Head of caudate nucleus (tissue), 42 donors: ENCODE measurements at regions not wholly inside any gene's neighbourhood (a gene's known extent, or its start where the extent isn't known, plus 50 kb on each side); places are given as distances from the start of the nearest gene placed in this dataset.
"Not testable (repeated sequence)": the region's sequence is repeated elsewhere in the genome, so short reads cannot be mapped to it uniquely, and the experiment has no call there.

ENCODE experiments used
- DNase-seq, 42 donors: peaks; one replicate each; pipeline versions ENCODE4 v3.0.0 to v3.0.0-alpha.2; 2020 to 2021; ENCODE audit warnings: mixed read lengths in 7 of 42
- intact Hi-C: fragments of 100-400 bp; cut with DNase I; formaldehyde crosslinking; loops from one replicate; pipeline ENCODE4 v1.15.0; 2022

DNA sequence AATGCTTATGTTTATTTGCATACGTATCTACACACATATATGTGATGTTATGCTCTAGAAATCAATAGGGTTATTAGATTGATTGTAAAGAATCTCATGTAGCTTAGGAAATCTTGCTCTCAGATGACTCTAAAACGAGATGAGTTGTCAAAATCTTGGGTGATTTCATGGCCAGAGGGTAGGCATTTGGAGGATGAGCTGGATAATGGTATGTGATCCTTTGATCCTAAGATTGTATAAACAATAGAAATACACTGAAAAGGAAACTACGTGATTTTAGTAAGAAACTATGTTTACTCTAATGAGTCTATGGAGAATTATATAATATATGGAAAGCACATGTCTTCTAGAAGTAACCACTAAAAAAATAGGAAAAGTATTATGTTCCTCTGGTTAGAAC is 676.6 kb downstream of the NSUN3 start:
- intact Hi-C loops, result no loop called here
- no peak for DNase-seq

GRCh38 chr3:94758751-94759150 is 695.9 kb downstream of the NSUN3 start:
- intact Hi-C loops, result no loop called here
- DNase-seq, result no peak

DNA sequence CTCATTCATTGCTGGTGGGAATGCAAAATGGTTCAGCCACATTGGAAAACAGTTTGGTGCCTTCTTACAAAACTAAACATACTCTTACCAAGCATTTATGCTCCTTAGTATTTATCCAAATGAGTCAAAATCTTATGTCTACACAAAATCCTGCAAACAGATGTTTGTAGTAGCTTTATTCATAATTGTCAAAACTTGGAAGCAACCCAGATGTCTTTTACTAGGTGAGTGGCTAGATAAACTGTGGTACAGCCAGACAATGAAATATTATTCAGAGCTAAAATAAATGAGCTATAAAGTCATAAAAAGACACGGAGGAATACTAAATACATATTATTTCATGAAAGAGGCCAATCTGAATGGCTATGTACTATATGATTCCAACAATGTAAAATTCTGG is 709.5 kb downstream of the NSUN3 start:
- DNase-seq, result no peak
- intact Hi-C loops, result no loop called here

DNA sequence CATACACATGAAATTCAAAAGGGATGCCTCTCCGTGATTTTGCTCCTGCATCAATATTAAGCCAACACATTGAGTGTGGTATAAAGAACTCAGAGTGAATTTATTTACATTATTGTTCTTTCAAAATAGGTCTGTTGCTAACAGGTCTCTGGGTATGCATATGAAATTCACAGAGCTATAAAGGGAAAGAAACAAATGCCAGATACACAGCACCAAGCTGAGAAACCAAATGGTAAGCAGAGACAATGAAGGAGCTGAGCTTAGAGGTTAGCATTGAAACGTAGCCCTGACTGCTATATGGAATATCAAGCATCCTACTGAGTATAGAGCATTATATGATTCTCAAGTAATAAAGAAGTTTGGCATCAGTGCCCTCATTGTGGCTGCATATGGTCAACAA is 712.9 kb downstream of the NSUN3 start:
- intact Hi-C loops, result no loop called here

GRCh38 chr3:94776401-94776915 is 713.6 kb downstream of the NSUN3 start:
- no peak for DNase-seq
- intact Hi-C loops, result no loop called here

More for the DNA sequence above, 712.9 kb downstream of the NSUN3 start:
- DNase-seq, result no peak

GRCh38 chr3:94778289-94778688 is 715.4 kb downstream of the NSUN3 start:
- intact Hi-C loops, result no loop called here

GRCh38 chr3:94778814-94779494 is 716.1 kb downstream of the NSUN3 start:
- no peak for DNase-seq
- intact Hi-C loops, result no loop called here

More at GRCh38 chr3:94778289-94778688, 715.4 kb downstream of the NSUN3 start:
- no peak for DNase-seq

DNA sequence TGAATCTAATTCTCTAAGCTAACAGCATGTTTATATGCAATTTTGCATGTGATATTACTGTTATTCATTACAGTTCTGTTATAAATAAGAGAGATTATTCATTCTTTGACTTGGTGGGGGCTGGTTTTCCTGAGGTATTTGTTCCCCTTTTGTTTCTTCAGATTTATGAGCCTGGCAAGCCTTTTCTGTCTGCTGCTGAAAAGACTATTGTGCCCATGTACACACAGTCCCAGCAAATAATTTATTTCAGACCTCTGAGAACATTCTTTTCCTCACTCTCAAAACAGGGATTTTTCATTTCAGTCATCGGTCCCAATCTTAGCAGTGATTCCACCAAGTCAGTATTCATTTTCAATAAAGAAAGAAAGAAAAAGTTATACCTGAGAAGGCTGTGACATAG is 716.8 kb downstream of the NSUN3 start:
- DNase-seq, result no peak
- intact Hi-C loops, result no loop called here

DNA sequence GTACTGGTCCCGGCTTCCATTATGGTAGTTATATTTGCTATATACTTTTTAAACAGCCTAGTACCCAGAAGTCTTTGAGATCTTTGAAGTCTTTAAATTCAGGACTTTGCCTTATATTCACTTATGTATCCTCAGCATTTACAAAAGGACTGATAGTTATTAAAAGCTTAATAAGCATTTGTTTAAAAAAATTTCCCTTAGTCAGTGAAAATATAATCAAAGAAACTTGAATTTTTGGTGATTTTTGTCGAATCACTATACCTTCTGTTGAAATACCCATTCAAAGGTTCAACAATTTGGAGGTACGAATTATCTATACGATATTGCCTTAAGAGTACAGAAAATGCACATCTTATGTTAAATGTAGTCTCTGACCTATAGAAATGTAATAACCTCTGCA is 721.4 kb downstream of the NSUN3 start:
- no peak for DNase-seq
- intact Hi-C loops, result no loop called here

DNA sequence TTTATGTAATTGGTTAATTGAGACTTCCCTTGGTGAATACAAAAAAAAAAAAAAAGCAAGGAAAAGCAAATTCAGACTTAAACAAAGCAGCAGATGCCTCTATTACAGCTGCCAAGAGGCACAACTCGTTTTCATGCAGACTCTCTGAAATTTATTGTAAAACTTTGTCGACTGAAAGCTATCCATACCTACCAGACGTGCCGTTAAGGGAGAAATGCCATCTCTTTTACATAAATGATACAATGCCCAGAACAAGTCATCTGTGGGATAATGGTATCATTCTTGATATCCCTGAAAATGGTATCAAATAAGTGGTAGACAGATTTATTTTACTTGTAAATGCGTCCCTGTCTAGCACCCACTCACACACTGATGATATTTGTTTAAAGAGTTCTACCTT is 724.2 kb downstream of the NSUN3 start:
- DNase-seq, result no peak
- intact Hi-C loops, result no loop called here

GRCh38 chr3:94787734-94788270 is 724.9 kb downstream of the NSUN3 start:
- DNase-seq, result no peak
- intact Hi-C loops, result no loop called here

DNA sequence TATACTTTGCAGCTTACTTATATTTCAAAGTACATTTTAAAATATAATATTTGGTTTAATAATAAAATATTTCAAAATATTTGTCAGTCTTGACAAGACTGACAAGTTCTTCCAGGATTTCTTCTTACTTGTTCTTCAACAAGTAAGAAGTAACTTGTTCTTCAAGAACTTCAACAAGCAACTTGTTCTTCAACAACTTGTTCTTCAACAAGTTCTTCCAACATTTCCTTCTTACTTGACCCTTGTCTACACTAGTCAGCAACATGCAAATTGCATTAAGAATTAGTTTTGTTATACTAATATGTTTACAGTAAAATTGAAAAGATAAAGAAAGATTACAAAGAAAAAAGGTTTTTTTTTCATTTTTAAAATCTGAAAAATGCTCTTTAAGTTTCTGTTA is 731.7 kb downstream of the NSUN3 start:
- intact Hi-C loops, result no loop called here
- DNase-seq, result no peak

DNA sequence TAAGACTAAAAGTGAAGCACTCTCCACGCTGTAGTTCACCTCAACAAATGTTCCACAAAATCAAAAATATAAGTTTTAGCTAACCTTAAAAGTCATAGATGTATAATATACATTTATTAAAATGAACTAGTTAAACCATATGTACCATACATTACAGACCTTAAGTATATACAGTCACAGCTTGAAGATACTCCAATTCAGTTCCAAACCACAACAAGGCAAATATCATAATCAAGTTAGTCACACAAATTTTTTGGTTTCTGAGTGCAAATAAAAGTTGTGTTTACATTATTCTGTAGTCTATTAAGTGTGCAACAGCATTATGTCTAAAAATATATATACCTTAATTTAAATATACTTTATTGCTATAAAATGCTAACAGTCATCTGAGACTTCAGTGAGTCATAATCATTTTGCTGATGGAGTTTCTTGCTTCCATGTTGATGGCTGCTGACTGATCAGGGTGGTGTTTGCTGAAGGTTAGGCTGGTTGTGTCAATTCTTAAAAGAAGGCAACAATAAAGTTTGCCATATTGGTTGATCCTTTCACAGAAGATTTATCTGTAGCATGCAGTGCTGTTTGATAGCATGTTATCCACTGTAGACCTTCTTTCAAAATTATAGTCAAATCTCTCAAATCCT is 736.7 kb downstream of the NSUN3 start:
- intact Hi-C loops, result no loop called here
- no peak for DNase-seq

DNA sequence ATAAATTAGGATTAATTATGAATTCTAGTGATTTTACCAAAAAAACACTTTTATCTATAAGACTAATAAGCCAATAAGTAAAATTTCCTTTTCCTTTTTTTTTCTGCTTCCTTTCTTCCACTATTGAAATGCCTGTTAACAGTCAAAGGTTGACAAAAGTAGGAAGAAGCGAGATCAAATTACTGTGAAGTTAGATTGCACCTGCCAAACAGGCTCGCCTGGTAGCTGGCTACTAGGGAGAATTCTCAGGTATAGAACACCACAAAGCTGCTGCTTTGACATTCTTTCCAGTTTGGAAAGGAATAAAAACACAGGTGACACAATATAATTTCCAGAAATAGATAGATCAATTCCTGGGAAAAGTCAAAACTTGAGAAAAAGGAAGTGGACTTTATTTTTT is 749.0 kb downstream of the NSUN3 start:
- no peak for DNase-seq
- intact Hi-C loops, result no loop called here

DNA sequence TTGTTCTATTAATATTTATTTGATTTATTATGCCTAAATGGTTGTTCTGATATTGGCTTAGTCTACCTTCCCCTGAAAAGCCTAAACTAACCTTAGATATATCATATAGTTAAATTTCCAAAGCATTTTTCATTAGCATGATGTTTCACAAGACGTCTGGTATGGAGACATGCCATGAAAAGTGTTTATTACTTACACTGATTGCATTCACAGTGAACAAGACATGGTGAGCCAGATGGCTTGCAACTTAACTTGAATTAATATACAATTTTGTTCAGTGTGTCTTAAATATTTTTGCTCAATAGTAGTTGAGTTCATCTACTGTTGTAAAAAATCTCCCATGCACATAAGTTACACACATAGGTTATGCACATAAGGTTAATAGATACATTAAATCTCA is 758.4 kb downstream of the NSUN3 start:
- no peak for DNase-seq
- intact Hi-C loops, result no loop called here

DNA sequence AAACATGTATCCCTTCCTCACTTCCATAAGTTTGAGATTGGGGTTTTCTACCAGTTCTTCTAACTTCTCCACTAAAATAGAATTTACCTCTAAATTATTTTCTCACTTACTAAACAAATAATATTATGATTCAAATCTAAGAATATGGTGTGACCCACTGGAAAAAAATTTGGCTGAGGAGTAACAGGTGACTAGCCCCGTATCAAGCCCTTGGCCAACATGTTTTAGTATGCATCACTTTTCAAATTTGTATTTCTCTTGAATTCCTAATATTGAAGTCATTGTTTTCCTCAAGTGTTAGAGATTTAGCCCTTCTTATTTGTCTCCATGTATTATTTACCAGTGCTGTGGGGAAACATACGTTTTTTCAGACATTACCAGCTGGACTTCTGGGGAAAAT is 759.4 kb downstream of the NSUN3 start:
- intact Hi-C loops, result no loop called here
- DNase-seq, result no peak

DNA sequence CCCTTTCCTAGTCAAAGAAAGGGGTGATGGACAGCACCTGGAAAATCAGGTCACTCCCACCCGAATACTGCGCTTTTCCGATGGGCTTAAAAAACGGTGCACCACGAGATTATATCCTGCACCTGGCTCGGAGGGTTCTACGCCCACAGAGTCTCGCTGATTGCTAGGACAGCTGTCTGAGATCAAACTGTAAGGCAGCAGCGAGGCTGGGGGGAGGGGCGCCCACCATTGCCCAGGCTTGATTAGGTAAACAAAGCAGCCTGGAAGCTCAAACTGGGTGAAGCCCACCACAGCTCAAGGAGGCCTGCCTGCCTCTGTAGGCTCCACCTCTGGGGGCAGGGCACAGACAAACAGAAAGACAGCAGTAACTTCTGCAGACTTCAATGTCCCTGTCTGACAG is 783.4 kb downstream of the NSUN3 start:
- intact Hi-C loops, DNase-seq: not testable (repeated sequence)

DNA sequence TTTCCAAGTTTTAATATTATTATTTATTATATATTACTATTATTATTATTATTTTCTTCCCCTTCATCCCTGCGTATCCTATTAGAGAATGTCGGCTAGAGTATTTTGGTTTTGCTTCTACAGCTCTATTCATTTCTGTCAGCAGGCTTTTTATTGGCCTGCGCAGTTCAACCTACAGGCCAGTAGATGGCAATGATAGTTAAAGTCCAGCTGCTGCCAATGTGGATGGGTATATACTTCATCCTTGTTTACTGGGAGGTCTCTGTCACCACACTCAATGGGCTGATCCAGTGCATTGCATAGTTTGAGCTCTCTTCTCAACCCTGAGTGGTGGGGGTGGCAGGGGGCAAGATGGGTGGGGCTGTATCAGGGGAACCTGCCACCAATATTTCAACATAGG is 799.8 kb downstream of the NSUN3 start:
- intact Hi-C loops, result no loop called here
- peak in 2 of 42 donors; percentile 15 to 36 for DNase-seq

- intact Hi-C loops, result no loop called here
These were observed 806.2 kb downstream of the NSUN3 start for GRCh38 chr3:94869059-94869547.

GRCh38 chr3:94873751-94874150 is 810.9 kb downstream of the NSUN3 start:
- intact Hi-C loops, result no loop called here
- DNase-seq, result no peak

More at GRCh38 chr3:94869059-94869547, 806.2 kb downstream of the NSUN3 start:
- DNase-seq, result no peak

- DNase-seq, result no peak
- intact Hi-C loops, result no loop called here
These were observed 812.3 kb downstream of the NSUN3 start for GRCh38 chr3:94875149-94875548.
